ENCODE measurements at regions not wholly inside any gene's neighbourhood (a gene's known extent, or its start where the extent isn't known, plus 50 kb on each side); places are given as distances from the start of the nearest gene placed in this dataset.

- no peak for DNase-seq (ENCODE audit: low spot score)
These were observed 149.7 kb upstream of the FRMD4B start for GRCh38 chr3:69535613-69536012.

GRCh38 chr3:69532547-69533224 is 146.8 kb upstream of the FRMD4B start:
- DNase-seq (ENCODE audit: low spot score): no peak

GRCh38 chr3:69531576-69532546 is 146.0 kb upstream of the FRMD4B start:
- DNase-seq (ENCODE audit: low spot score): no peak

- DNase-seq (ENCODE audit: low spot score): no peak
These were observed 144.7 kb upstream of the FRMD4B start for GRCh38 chr3:69530554-69530953.

- DNase-seq (ENCODE audit: low spot score): no peak
These were observed 141.6 kb upstream of the FRMD4B start for GRCh38 chr3:69527498-69527897.

GRCh38 chr3:69524816-69525215 is 138.9 kb upstream of the FRMD4B start:
- DNase-seq (ENCODE audit: low spot score): no peak

- no peak for DNase-seq (ENCODE audit: low spot score)
These were observed 135.4 kb upstream of the FRMD4B start for GRCh38 chr3:69521286-69521685.

- DNase-seq (ENCODE audit: low spot score): no peak
These were observed 125.5 kb upstream of the FRMD4B start for GRCh38 chr3:69511361-69511760.

- DNase-seq (ENCODE audit: low spot score): peak; percentile 21
These were observed 124.7 kb upstream of the FRMD4B start for GRCh38 chr3:69510481-69511030.

- no peak for DNase-seq (ENCODE audit: low spot score)
These were observed 123.4 kb upstream of the FRMD4B start for GRCh38 chr3:69509288-69509687.

GRCh38 chr3:69505770-69506407 is 120.0 kb upstream of the FRMD4B start:
- DNase-seq (ENCODE audit: low spot score): peak; percentile 14

GRCh38 chr3:69504232-69504631 is 118.3 kb upstream of the FRMD4B start:
- no peak for DNase-seq (ENCODE audit: low spot score)

GRCh38 chr3:69500604-69501003 is 114.7 kb upstream of the FRMD4B start:
- DNase-seq (ENCODE audit: low spot score): no peak

- no peak for DNase-seq (ENCODE audit: low spot score)
These were observed 114.1 kb upstream of the FRMD4B start for GRCh38 chr3:69499899-69500421.

GRCh38 chr3:69499422-69499821 is 113.5 kb upstream of the FRMD4B start:
- DNase-seq (ENCODE audit: low spot score): no peak

GRCh38 chr3:69496856-69497255 is 111.0 kb upstream of the FRMD4B start:
- no peak for DNase-seq (ENCODE audit: low spot score)

GRCh38 chr3:69494185-69494584 is 108.3 kb upstream of the FRMD4B start:
- DNase-seq (ENCODE audit: low spot score): no peak

GRCh38 chr3:69493157-69493556 is 107.3 kb upstream of the FRMD4B start:
- no peak for DNase-seq (ENCODE audit: low spot score)

GRCh38 chr3:69491975-69492374 is 106.1 kb upstream of the FRMD4B start:
- DNase-seq (ENCODE audit: low spot score): no peak

- DNase-seq (ENCODE audit: low spot score): no peak
These were observed 105.1 kb upstream of the FRMD4B start for GRCh38 chr3:69490971-69491370.

- no peak for DNase-seq (ENCODE audit: low spot score)
These were observed 104.3 kb upstream of the FRMD4B start for GRCh38 chr3:69490235-69490634.

GRCh38 chr3:69488026-69488425 is 102.1 kb upstream of the FRMD4B start:
- DNase-seq (ENCODE audit: low spot score): no peak

All from HT-29 (cell line).